Ascending aorta (tissue), 2 donors: ENCODE measurements at regions not wholly inside any gene's neighbourhood (a gene's known extent, or its start where the extent isn't known, plus 50 kb on each side); places are given as distances from the start of the nearest gene placed in this dataset.

Source experiments
- DNase-seq, 2 donors: peaks; one replicate each; pipeline ENCODE4 v3.0.0-alpha.2; 2019; ENCODE audit warnings: low spot score in 2 of 2
- H3K27ac ChIP-seq, 2 donors: fragments of 200-600 bp; sonication (generic); one replicate each; pipeline ENCODE4 v1.5.1; 2016 to 2017; ENCODE audit warnings: mild to moderate bottlenecking in 1 of 2
- H3K27me3 ChIP-seq: fragments of 200-600 bp; sonication (generic); one replicate; pipeline ENCODE4 v1.5.1; 2017
- H3K36me3 ChIP-seq, 2 donors: fragments of 200-600 bp; sonication (generic); one replicate each; pipeline ENCODE4 v1.5.1; 2016
- H3K4me1 ChIP-seq, 2 donors: fragments of 200-600 bp; sonication (generic); one replicate each; pipeline ENCODE4 v1.5.1; 2016 to 2017; ENCODE audit warnings: mild to moderate bottlenecking in 1 of 2
- H3K4me3 ChIP-seq, 2 donors: fragments of 200-600 bp; sonication (generic); one replicate each; pipeline ENCODE4 v1.5.1; 2016 to 2017; ENCODE audit warnings: mild to moderate bottlenecking in 1 of 2
- H3K9me3 ChIP-seq, 2 donors: fragments of 200-600 bp; sonication (generic); one replicate each; pipeline ENCODE4 v1.5.1; 2016
- CTCF ChIP-seq, 3 experiments: fragments of 200-600 bp in 2 of 3; fragments of 450-650 bp in 1 of 3; sonication (generic) in 2 of 3; IDR thresholded peaks; one replicate each; pipeline ENCODE4 v1.5.1; 2016 to 2019; ENCODE audit warnings: antibody characterized with exemption in 3 of 3, mild to moderate bottlenecking in 1 of 3, moderate library complexity in 1 of 3
- intact Hi-C: fragments of 100-400 bp; cut with DNase I; formaldehyde crosslinking; loops from one replicate; pipeline ENCODE4 v1.15.1; 2023

- no peak overlapping the region for H3K27ac ChIP-seq
- H3K4me1 ChIP-seq: no peaks in the 10 kb centered on the region
- H3K9me3 ChIP-seq: no peaks in the 10 kb centered on the region
- H3K27me3 ChIP-seq: no peaks in the 10 kb centered on the region
- no peak for TF ChIP-seq CTCF (IDR thresholded peaks at IDR 0.05)
- H3K4me3 ChIP-seq: no peak overlapping the region
- no peaks in the 10 kb centered on the region for H3K36me3 ChIP-seq
- DNase-seq: no peak
- intact Hi-C loops: no loop called here
Observed at GRCh38 chr10:1972406-1972805, 235.1 kb upstream of the ADARB2 start.

GRCh38 chr10:1968257-1969033 is 231.1 kb upstream of the ADARB2 start:
- H3K27ac ChIP-seq: no peak overlapping the region
- H3K4me3 ChIP-seq: no peak overlapping the region
- no peaks in the 10 kb centered on the region for H3K36me3 ChIP-seq
- DNase-seq: no peak
- H3K9me3 ChIP-seq: no peaks in the 10 kb centered on the region
- intact Hi-C loops: no loop called here
- no peak for TF ChIP-seq CTCF (IDR thresholded peaks at IDR 0.05)
- no peaks in the 10 kb centered on the region for H3K4me1 ChIP-seq
- H3K27me3 ChIP-seq: no peaks in the 10 kb centered on the region

GRCh38 chr10:1966712-1967376 is 229.5 kb upstream of the ADARB2 start:
- Histone ChIP-seq H3K4me1 (no peaks in the 10 kb centered on the region), H3K36me3 (no peaks in the 10 kb centered on the region), H3K4me3 (no peak overlapping the region), H3K9me3 (no peaks in the 10 kb centered on the region), H3K27ac (no peak overlapping the region), H3K27me3 (no peaks in the 10 kb centered on the region)
- TF ChIP-seq CTCF (IDR thresholded peaks at IDR 0.05): no peak
- DNase-seq: no peak
- intact Hi-C loops: no loop called here

GRCh38 chr10:1964476-1964875 is 227.2 kb upstream of the ADARB2 start:
- H3K4me1 ChIP-seq: no peaks in the 10 kb centered on the region
- no peak for TF ChIP-seq CTCF (IDR thresholded peaks at IDR 0.05)

GRCh38 chr10:1963341-1963740 is 226.0 kb upstream of the ADARB2 start:
- no peak for DNase-seq
- Histone ChIP-seq H3K36me3 (no peaks in the 10 kb centered on the region), H3K9me3 (no peaks in the 10 kb centered on the region), H3K27me3 (no peaks in the 10 kb centered on the region), H3K4me3 (no peak overlapping the region), H3K27ac (no peak overlapping the region), H3K4me1 (no peaks in the 10 kb centered on the region)
- intact Hi-C loops: no loop called here
- TF ChIP-seq CTCF (IDR thresholded peaks at IDR 0.05): no peak

More at GRCh38 chr10:1964476-1964875, 227.2 kb upstream of the ADARB2 start:
- Histone ChIP-seq H3K4me3 (no peak overlapping the region), H3K27ac (no peak overlapping the region), H3K9me3 (no peaks in the 10 kb centered on the region), H3K27me3 (no peaks in the 10 kb centered on the region), H3K36me3 (no peaks in the 10 kb centered on the region)
- DNase-seq: no peak
- intact Hi-C loops: no loop called here
